OCI-M2 (cell line): ENCODE measurements at regions not wholly inside any gene's neighbourhood (a gene's known extent, or its start where the extent isn't known, plus 50 kb on each side); places are given as distances from the start of the nearest gene placed in this dataset.
"Not testable (repeated sequence)": the region's sequence is repeated elsewhere in the genome, so short reads cannot be mapped to it uniquely, and the experiment has no call there.

Experiments used
- DNase-seq: peaks from one replicate; lab custom pipeline; 2025; ENCODE audit not compliant: unreplicated experiment; lab: John Stamatoyannopoulos, UW

DNA sequence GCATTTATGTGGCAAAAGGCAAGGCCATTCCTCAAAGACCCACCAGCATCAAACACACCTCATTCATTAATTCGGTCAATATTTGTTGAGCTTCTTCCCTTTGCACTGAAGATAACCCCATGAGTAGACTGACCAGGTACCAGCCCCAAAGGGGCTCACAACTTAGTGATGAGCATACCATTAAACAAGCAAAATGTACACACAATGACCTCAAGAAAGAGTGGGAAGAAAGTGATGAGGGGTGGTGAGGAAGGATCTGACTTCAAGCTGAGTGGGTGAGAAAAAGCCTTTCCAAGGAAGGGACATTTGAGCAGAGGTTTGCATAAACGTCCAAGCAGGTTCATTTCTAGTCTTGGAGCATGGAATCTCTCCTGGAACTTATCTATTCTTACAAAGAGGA, 562.5 kb downstream of the TOX3 start:
- DNase-seq: no peak

- DNase-seq: peak; percentile 2
These were observed 563.9 kb downstream of the TOX3 start for GRCh38 chr16:51982715-51983680.

DNA sequence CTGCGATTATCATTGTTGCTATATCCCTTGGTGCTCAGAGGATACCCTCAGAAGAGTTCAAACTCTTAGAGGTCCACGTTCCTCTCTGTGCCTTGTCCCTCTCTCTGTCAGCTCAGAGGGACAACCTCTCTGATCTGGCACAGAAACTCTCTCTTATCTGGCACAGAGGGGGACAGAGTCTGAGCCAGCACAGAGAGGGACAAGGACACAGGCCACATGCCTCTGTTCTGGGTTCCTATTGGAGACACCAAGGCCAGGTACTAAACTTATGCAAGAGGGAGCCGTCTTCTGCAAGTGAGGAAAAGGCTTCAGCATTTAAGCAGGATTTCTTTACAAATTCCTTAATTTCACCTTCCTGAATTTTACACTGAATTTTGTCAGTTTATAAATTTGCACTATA, 565.2 kb downstream of the TOX3 start:
- no peak for DNase-seq

- not testable (repeated sequence) for DNase-seq
These were observed 569.4 kb downstream of the TOX3 start for GRCh38 chr16:51977506-51977905.

DNA sequence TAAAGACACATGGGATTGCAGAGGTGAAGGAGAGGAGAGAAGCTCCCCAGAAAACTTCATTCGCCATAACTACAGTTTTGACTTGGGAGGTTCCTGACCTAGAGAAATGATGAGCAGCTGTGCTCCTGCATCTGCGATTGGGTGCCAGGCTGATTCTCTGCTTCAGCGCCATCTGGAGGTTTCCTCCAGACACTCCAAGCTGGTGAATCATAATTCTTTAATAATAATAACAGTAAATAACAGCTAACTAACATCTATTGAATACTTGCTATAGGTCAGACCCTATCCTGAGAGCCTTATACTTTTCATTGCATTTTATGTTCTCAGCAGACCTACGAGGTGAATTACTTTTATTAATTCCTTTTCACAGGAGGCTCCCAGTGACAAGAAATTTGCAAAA, 575.8 kb downstream of the TOX3 start:
- DNase-seq: no peak

DNA sequence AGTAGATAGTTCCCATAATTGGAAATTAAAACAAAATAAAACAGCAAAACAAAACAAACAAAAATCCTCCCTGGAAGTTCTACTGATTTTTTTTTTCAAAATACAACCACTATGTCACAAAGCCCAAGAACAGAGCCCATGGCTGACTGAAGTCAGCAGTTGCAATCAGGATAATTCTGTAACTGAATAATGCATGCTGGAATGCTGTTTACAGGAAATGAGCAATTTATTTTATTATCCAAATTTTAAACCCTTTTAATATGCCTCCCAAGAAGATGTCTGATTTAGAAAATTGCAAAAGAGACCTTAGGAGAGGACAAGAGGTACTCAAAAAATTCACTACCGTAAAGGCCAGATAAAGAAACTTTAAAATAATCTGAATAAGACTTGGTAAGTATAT, 578.2 kb downstream of the TOX3 start:
- no peak for DNase-seq

DNA sequence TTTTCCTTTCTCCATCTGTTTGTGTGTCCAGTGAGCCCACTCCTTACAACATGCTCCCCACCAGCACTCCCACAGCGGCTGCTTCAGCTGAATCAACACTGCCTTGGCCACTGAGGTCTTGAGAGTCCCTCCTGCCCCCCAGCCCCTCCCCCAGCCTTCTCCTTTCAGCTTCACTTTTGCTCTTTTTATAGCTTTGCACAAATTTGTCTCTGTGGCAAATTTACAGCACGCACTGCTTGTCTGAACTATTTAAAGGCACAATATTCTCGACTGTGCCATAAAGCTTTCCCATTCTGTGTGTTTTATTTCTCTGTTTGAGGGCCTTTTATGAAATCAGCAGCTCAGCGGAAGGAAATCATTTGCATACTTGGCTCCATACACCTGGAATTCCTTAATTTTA, 579.3 kb downstream of the TOX3 start:
- DNase-seq: no peak

GRCh38 chr16:51960931-51961330, 586.0 kb downstream of the TOX3 start:
- no peak for DNase-seq

DNA sequence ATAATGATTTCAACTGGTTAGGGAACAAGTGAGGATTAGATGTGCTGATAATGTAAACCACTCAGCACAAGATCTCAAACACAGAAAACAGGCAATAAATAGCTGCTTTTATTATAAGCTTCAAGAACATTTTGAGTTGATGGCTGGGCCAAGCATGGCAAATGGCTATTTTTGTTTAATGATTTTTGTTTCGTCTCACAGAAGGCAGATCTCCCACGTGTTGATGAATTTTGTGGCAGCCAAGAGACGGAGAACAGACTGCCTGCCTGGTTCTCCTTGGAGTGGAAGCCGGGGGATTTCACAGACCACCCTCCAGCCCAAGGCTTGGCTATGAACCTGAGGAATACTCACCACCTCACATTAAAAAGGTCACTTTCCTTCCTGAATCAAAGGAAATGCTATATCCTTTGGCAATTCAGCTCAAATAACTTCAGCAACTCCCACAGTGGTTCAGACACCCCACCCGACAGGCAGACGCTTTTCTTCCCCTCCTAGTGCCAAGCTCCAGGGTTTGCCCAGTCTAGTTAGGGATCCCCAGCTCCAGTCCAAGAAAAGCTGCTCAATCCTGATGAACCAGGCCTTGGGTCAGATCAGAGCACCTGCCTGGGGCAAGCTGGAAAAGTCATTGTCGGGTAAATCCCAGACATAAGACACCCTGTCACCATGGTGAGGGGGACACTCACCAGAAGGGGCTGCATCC, 593.5 kb downstream of the TOX3 start:
- DNase-seq: no peak

DNA sequence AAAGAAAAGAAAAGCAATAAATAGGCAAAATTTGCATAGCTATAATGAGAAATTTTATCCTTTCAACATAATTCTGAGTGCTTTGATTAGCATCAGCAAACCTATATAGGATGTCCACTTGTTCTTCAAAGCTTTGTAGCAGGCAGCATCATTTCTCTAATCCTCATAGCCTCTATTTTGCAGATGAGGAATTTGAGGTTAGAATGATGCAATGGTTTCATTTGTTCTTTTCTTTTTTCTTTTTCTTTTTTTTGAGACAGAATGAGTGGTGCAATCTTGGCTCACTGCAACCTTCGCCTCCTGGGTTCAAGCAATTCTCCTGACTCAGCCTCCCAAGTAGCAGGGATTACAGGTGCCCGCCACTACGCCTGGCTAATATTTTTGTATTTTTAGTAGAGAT, 594.4 kb downstream of the TOX3 start:
- no peak for DNase-seq

DNA sequence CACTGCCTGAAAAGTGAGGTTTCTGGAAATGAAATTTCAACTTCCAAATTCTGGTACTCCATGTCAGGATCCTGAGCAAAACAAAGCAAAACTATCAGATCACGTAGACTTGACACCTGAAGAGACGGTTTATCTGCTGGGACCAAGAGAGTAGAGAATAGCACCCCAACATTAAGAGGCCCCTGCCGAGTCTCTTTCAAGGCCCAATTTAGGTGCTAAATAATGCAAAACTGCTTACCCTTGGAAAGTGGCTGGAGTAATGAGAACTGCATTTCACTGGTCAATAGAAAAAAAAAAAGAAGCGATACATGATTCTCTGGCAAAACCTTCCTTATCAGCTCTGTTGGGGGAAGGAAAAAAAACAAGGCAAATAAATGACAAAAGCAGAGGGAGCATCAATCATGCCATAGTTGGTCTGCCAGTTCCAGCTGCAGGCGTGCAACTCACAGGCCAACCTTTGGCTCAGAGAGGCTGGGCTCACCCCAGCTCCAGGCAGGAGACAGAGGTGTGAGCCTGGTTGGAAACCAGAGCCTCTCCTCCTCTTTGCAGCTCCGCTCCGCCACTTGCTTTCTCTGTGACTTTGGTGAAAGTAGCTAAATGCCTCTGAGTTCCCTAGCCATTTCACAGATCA, 595.2 kb downstream of the TOX3 start:
- no peak for DNase-seq

GRCh38 chr16:51950118-51950780, 596.7 kb downstream of the TOX3 start:
- DNase-seq: no peak

GRCh38 chr16:51949282-51949681, 597.7 kb downstream of the TOX3 start:
- no peak for DNase-seq

GRCh38 chr16:51941412-51941811, 605.5 kb downstream of the TOX3 start:
- DNase-seq: no peak

DNA sequence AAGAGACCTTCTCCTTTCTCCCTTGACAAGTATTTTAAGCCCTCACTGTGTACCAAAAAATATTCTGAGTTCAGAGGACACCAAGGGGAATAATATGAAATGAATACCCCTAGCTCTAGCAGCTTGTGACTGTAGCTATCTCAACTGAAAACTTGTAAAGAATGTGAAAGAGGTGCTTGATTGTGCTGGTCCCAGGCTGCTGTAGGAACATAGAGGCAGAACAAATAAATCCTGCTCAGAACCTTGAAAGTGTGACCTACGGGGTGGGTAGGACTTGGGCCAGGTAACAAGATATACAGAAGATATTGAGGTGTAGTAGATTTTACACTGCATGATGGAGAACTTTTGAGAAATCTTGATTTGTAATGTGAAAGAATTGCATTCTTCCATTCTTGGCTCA, 606.8 kb downstream of the TOX3 start:
- no peak for DNase-seq

DNA sequence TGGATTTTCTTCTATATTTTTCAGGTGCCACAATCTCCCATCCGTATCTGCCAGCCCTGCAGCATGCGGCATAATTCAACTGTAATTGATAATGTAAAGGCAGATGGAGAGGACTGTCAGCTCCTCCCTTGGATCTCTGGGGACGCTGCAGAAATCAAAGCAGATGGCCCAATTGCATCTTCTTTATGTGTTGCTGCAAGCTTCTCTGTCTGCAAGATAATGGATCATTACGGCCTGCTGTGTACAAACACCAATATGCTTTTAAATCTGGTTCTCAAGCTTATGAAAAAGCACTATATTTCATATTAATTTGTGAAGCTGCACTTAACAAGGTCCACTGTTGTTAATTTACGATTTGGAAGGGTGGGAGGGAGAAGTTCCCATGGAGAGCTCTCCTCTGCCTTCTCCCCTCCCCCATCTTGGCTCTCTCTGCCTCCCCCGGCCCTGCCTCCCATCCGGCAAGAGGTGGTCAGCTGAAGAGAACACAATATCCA, 607.5 kb downstream of the TOX3 start:
- no peak for DNase-seq

DNA sequence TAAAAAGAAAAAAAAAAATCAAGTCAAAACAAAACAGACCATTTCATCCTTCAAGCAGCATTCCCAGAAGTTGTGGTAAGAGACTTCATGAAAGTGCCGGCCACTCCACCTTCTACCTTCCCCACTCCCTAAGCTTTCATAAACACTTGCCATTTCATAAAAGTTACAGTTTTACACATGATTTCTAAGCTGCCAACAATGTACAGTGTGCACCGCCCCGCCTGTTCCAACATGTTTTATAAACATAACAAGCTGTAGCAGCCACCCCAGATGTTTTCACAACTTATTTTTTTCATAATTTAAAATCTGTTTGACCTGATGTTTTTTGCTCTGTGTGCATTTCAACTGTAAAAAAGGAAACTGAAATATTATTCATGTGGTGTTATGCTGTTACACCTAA, 608.1 kb downstream of the TOX3 start:
- no peak for DNase-seq

- DNase-seq: no peak
These were observed 609.2 kb downstream of the TOX3 start for GRCh38 chr16:51937771-51938170.

GRCh38 chr16:51936846-51937245, 610.1 kb downstream of the TOX3 start:
- DNase-seq: no peak

- no peak for DNase-seq
These were observed 614.6 kb downstream of the TOX3 start for GRCh38 chr16:51932317-51932716.

GRCh38 chr16:51931653-51932052, 615.3 kb downstream of the TOX3 start:
- no peak for DNase-seq
